ENCODE measurements at regions not wholly inside any gene's neighbourhood (a gene's known extent, or its start where the extent isn't known, plus 50 kb on each side); places are given as distances from the start of the nearest gene placed in this dataset.

GRCh38 chr5:97839341-97840086, 656.5 kb upstream of the RIOK2 start:
- Histone ChIP-seq H3K36me3 (ENCODE audit: control insufficient read depth, insufficient read depth, low read length) (no peaks in the 10 kb centered on the region), H3K27me3 (replicated peaks; ENCODE audit: control insufficient read depth, insufficient read depth, low read length) (no peaks in the 10 kb centered on the region), H3K4me3 (replicated peaks; ENCODE audit: low read depth, low read length) (no peak overlapping the region)
- no peak for DNase-seq (ENCODE audit: extremely low read depth, insufficient read length)
- no peak for TF ChIP-seq CTCF (IDR thresholded peaks at IDR 0.05; ENCODE audit: insufficient read depth, low read length, poor library complexity, severe bottlenecking)

DNA sequence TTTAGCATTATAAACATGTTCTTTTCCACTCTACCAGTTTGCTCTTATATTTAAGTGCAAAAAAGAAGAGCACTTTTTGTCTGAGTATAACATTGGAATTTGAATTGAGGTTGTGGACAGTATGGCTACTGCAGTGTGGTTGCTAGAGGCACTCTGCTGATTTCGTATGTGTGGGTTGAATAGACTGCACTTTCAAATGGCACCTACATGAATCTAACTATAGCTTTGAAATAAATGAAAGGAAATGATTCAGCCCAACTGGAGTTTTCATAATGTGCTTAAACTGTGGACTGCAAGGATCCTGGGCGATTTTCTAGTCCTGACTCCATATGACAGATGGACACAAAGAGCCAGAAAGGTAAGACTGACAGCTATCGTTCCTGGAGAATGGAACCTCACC, 657.6 kb upstream of the RIOK2 start:
- Histone ChIP-seq H3K4me3 (replicated peaks; ENCODE audit: low read depth, low read length) (no peak overlapping the region), H3K36me3 (ENCODE audit: control insufficient read depth, insufficient read depth, low read length) (no peaks in the 10 kb centered on the region), H3K27me3 (replicated peaks; ENCODE audit: control insufficient read depth, insufficient read depth, low read length) (no peaks in the 10 kb centered on the region)
- DNase-seq (ENCODE audit: extremely low read depth, insufficient read length), result no peak
- no peak for TF ChIP-seq CTCF (IDR thresholded peaks at IDR 0.05; ENCODE audit: insufficient read depth, low read length, poor library complexity, severe bottlenecking)

DNA sequence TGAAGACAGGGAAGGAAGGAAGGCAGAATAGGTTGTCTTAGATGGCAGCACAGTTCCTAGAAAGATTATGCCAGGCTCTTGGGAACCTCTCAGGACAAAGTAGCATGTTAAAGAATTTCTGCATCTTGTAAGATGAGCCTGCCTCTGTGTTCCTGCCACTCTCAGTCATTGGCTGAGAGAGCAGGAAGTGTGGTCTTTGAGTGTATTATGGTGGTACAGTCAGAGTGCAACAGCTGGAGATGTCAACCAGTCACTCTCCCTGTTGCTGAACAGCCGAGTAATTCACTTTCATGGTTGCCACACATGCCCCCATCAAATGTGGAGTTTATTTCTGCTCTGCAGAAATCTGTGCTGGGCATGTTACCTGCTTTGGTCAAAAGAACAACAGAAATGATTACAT, 659.6 kb upstream of the RIOK2 start:
- no peaks in the 10 kb centered on the region for H3K36me3 ChIP-seq (ENCODE audit: control insufficient read depth, insufficient read depth, low read length)
- no peaks in the 10 kb centered on the region for H3K27me3 ChIP-seq (replicated peaks; ENCODE audit: control insufficient read depth, insufficient read depth, low read length)
- no peak overlapping the region for H3K4me3 ChIP-seq (replicated peaks; ENCODE audit: low read depth, low read length)
- DNase-seq (ENCODE audit: extremely low read depth, insufficient read length), result no peak
- TF ChIP-seq CTCF (IDR thresholded peaks at IDR 0.05; ENCODE audit: insufficient read depth, low read length, poor library complexity, severe bottlenecking), result no peak

DNA sequence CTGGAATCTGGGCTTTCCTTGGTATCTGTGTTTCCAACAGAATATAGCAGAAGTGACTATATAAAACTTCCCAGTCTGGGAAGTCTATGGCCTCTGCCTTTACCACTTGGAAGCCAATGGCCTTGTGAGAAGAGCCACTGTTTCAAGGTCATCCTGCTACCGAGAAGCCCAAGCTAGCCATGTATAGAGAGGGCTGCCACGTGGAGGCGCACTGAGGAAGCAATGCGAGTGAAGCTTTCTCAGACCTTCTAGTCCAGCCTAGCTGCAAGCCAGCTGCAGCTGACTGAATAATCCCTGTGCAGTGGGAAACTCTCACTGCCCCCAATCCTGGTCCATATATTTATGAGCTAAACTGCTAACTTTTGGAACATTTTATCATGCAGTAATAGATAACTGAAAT, 661.8 kb upstream of the RIOK2 start:
- Histone ChIP-seq H3K4me3 (replicated peaks; ENCODE audit: low read depth, low read length) (no peak overlapping the region), H3K36me3 (ENCODE audit: control insufficient read depth, insufficient read depth, low read length) (no peaks in the 10 kb centered on the region), H3K27me3 (replicated peaks; ENCODE audit: control insufficient read depth, insufficient read depth, low read length) (no peaks in the 10 kb centered on the region)
- no peak for TF ChIP-seq CTCF (IDR thresholded peaks at IDR 0.05; ENCODE audit: insufficient read depth, low read length, poor library complexity, severe bottlenecking)
- DNase-seq (ENCODE audit: extremely low read depth, insufficient read length), result no peak

- TF ChIP-seq CTCF (IDR thresholded peaks at IDR 0.05; ENCODE audit: insufficient read depth, low read length, poor library complexity, severe bottlenecking), result no peak
- Histone ChIP-seq H3K36me3 (ENCODE audit: control insufficient read depth, insufficient read depth, low read length) (no peaks in the 10 kb centered on the region), H3K4me3 (replicated peaks; ENCODE audit: low read depth, low read length) (no peak overlapping the region), H3K27me3 (replicated peaks; ENCODE audit: control insufficient read depth, insufficient read depth, low read length) (no peaks in the 10 kb centered on the region)
- DNase-seq (ENCODE audit: extremely low read depth, insufficient read length), result no peak
These were observed 663.6 kb upstream of the RIOK2 start for GRCh38 chr5:97846643-97847042.
